Activated B cell treated with CpG ODN at 0.5 μM for 24 hours (primary cell): ENCODE measurements at regions not wholly inside any gene's neighbourhood (a gene's known extent, or its start where the extent isn't known, plus 50 kb on each side); places are given as distances from the start of the nearest gene placed in this dataset.

Experiments used
- ATAC-seq: fragments of 200-7000 bp; cut with Tn5 transposase; one replicate; pipeline ENCODE4 v1.10.0; 2021; ENCODE audit warnings: low read depth, mild to moderate bottlenecking, moderate library complexity
- CTCF ChIA-PET: fragments of 350-600 bp; sonication (Branson Sonifier 250); formaldehyde crosslinking; loops from one replicate; lab custom pipeline; 2021; ENCODE audit warnings: antibody characterized with exemption; lab: Charles Lee
- POLR2A ChIA-PET: fragments of 350-600 bp; sonication (Branson Sonifier 250); formaldehyde crosslinking; loops from one replicate; lab custom pipeline; 2021; ENCODE audit warnings: antibody characterized with exemption; lab: Charles Lee
- DNase-seq: peaks from one replicate; pipeline ENCODE4 v3.0.0; 2022
- H3K27ac Mint-ChIP-seq: one replicate; pipeline ENCODE4 v1.8.0; 2020; ENCODE audit warnings: mixed read lengths
- H3K27me3 Mint-ChIP-seq: one replicate; pipeline ENCODE4 v1.8.0; 2021; ENCODE audit warnings: mixed read lengths
- H3K36me3 Mint-ChIP-seq: one replicate; pipeline ENCODE4 v1.8.0; 2021; ENCODE audit warnings: low read depth, mixed read lengths
- H3K4me1 Mint-ChIP-seq: one replicate; pipeline ENCODE4 v1.8.0; 2021; ENCODE audit warnings: mixed read lengths
- H3K4me3 Mint-ChIP-seq: one replicate; pipeline ENCODE4 v1.8.0; 2020; ENCODE audit warnings: mild to moderate bottlenecking, mixed read lengths
- H3K9me3 Mint-ChIP-seq: one replicate; pipeline ENCODE4 v1.8.0; 2020; ENCODE audit warnings: mixed read lengths
- CTCF ChIP-seq: fragments of 200-600 bp; IDR thresholded peaks from one replicate; pipeline ENCODE4 v1.8.0; 2022; ENCODE audit warnings: antibody characterized with exemption, mild to moderate bottlenecking
- intact Hi-C: fragments of 100-400 bp; cut with micrococcal nuclease; formaldehyde crosslinking; loops from one replicate; pipeline ENCODE4 v1.15.1; 2024

- H3K27me3 Mint-ChIP-seq = no peaks in the 10 kb centered on the region
- CTCF ChIA-PET = no interaction called here
- ATAC-seq (no peak), DNase-seq (no peak)
- H3K4me1 Mint-ChIP-seq = no peaks in the 10 kb centered on the region
- no peak overlapping the region for H3K4me3 Mint-ChIP-seq
- no peak overlapping the region for H3K27ac Mint-ChIP-seq
- intact Hi-C loops = no loop called here
- TF ChIP-seq CTCF = no peak
- no peaks in the 10 kb centered on the region for H3K9me3 Mint-ChIP-seq
- H3K36me3 Mint-ChIP-seq = no peaks in the 10 kb centered on the region
- POLR2A ChIA-PET = no interaction called here
Observed at GRCh38 chr4:24266951-24267722, 317.2 kb downstream of the DHX15 start.

GRCh38 chr4:24265989-24266388, 318.4 kb downstream of the DHX15 start:
- no peaks in the 10 kb centered on the region for H3K4me1 Mint-ChIP-seq
- no peaks in the 10 kb centered on the region for H3K27me3 Mint-ChIP-seq
- ChIA-PET CTCF (no interaction called here), POLR2A (no interaction called here)
- TF ChIP-seq CTCF = no peak
- DNase-seq = no peak
- H3K4me3 Mint-ChIP-seq = no peak overlapping the region
- no peak for ATAC-seq
- no peaks in the 10 kb centered on the region for H3K36me3 Mint-ChIP-seq
- H3K27ac Mint-ChIP-seq = no peak overlapping the region
- H3K9me3 Mint-ChIP-seq = no peaks in the 10 kb centered on the region
- intact Hi-C loops = no loop called here

DNA sequence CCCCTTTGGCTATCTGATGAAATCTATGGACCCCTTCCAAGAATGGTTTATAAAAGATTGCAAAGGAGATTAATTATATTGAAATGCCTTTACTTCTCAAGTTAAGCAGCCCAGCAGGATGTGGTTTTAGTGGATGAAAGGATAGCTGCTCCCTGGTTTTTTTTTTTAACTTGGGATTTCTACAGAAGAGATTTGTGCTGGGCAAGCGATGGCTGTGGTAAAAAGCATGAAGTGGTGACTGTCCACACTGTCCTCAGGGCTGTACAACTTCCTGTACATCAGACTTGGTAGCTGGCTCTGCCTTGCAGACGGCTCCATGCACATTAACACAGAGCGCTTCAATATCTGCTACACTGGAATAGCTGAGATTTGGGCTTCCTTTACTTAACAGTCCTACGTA, 321.7 kb downstream of the DHX15 start:
- Mint-ChIP-seq H3K9me3 (no peaks in the 10 kb centered on the region), H3K27ac (no peak overlapping the region), H3K4me3 (no peak overlapping the region), H3K36me3 (no peaks in the 10 kb centered on the region), H3K4me1 (no peaks in the 10 kb centered on the region), H3K27me3 (no peaks in the 10 kb centered on the region)
- no peak for DNase-seq
- no peak for TF ChIP-seq CTCF
- ChIA-PET CTCF (no interaction called here), POLR2A (no interaction called here)
- intact Hi-C loops = no loop called here
- no peak for ATAC-seq

DNA sequence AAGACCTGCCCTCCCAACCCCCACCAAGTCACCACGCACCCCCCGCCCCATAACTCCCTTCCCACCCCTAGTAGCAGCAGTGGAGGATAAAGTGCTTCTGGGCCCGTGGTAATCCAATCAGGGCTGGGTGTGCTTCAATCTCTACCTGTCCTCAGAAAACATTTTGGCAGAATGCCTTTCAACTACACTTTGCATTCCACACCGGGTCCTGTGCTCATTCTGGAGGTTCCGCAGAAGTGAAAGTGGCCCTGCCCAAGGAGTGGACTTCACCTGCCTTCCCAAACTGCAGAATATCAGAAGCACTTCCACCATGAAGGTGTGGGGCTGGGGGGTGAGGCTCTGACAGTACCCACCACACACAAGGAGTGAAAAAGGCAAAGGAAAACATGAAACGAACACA, 322.3 kb downstream of the DHX15 start:
- Mint-ChIP-seq H3K36me3 (no peaks in the 10 kb centered on the region), H3K4me3 (no peak overlapping the region), H3K27me3 (no peaks in the 10 kb centered on the region), H3K4me1 (no peaks in the 10 kb centered on the region), H3K9me3 (no peaks in the 10 kb centered on the region), H3K27ac (no peak overlapping the region)
- DNase-seq (no peak), ATAC-seq (no peak)
- CTCF ChIA-PET = no interaction called here
- TF ChIP-seq CTCF = no peak
- POLR2A ChIA-PET = no interaction called here
- intact Hi-C loops = no loop called here

- H3K36me3 Mint-ChIP-seq = no peaks in the 10 kb centered on the region
- no peaks in the 10 kb centered on the region for H3K27me3 Mint-ChIP-seq
- H3K9me3 Mint-ChIP-seq = no peaks in the 10 kb centered on the region
- intact Hi-C loops = no loop called here
- no peak for TF ChIP-seq CTCF
- H3K4me1 Mint-ChIP-seq = no peaks in the 10 kb centered on the region
- POLR2A ChIA-PET = no interaction called here
- H3K4me3 Mint-ChIP-seq = no peak overlapping the region
- ATAC-seq (no peak), DNase-seq (no peak)
- H3K27ac Mint-ChIP-seq = no peak overlapping the region
- CTCF ChIA-PET = no interaction called here
Observed at GRCh38 chr4:24260923-24261564, 323.3 kb downstream of the DHX15 start.
